ENCODE measurements at regions not wholly inside any gene's neighbourhood (a gene's known extent, or its start where the extent isn't known, plus 50 kb on each side); places are given as distances from the start of the nearest gene placed in this dataset.

DNA sequence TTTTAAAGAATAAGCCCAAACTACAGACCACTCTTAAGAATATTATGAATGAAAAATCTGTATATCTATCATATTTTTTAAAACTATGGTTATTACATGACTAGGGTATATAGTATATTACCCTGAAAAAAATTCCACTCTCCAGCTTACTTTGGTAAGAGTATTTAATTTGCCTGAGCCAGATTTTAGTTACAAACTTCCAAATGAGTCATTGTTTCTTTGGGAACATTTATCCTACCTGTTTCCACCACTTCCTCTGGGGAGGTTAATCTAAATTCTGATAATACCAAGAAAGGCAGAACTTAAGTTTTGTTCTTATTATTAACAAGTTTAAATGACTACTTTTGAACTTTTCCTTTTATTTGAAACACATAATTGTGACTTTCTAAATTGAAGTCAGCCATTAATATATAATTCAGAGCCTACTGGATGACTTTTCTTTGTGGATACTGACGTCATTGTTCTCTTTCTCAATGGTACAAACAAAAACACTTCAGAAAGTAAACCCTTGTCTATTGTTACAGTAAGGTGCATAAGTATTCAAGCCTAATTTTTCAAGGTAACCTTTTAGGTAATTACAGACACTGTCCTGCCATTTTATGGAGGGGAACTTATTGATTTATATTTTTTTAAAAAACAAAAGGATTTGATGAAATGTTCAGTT is 135.6 kb upstream of the TLL1 start:
- Histone ChIP-seq H3K36me3 (ENCODE audit: control insufficient read depth, low read length) (no peaks in the 10 kb centered on the region), H3K4me2 (ENCODE audit: low read length) (no peak overlapping the region), H3K9me3 (ENCODE audit: control insufficient read depth, insufficient read depth, low read length) (no peaks in the 10 kb centered on the region), H4K20me1 (ENCODE audit: control insufficient read depth, insufficient read depth, low read depth, low read length) (no peaks in the 10 kb centered on the region), H3K79me2 (ENCODE audit: control insufficient read depth, low read length) (no peaks in the 10 kb centered on the region), H3F3A (ENCODE audit: control insufficient read depth, insufficient read depth) (no peaks in the 10 kb centered on the region), H3K4me1 (ENCODE audit: control insufficient read depth, low read length) (no peaks in the 10 kb centered on the region), H3K27me3 (ENCODE audit: control insufficient read depth, low read length) (no peaks in the 10 kb centered on the region), H3K4me3 (ENCODE audit: low read length) (no peak overlapping the region), H3K9me2 (replicated peaks; ENCODE audit: control insufficient read depth, low read length) (no peaks in the 10 kb centered on the region), H3K27ac (ENCODE audit: low read depth, low read length) (no peak overlapping the region)
- TF ChIP-seq, protein P1, sequence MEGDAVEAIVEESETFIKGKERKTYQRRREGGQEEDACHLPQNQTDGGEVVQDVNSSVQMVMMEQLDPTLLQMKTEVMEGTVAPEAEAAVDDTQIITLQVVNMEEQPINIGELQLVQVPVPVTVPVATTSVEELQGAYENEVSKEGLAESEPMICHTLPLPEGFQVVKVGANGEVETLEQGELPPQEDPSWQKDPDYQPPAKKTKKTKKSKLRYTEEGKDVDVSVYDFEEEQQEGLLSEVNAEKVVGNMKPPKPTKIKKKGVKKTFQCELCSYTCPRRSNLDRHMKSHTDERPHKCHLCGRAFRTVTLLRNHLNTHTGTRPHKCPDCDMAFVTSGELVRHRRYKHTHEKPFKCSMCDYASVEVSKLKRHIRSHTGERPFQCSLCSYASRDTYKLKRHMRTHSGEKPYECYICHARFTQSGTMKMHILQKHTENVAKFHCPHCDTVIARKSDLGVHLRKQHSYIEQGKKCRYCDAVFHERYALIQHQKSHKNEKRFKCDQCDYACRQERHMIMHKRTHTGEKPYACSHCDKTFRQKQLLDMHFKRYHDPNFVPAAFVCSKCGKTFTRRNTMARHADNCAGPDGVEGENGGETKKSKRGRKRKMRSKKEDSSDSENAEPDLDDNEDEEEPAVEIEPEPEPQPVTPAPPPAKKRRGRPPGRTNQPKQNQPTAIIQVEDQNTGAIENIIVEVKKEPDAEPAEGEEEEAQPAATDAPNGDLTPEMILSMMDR (IDR thresholded peaks at IDR 0.05; ENCODE audit: low read depth, low read length, poor library complexity, severe bottlenecking) = no peak
- no peak for TF ChIP-seq EZH2phosphoT487 (IDR thresholded peaks at IDR 0.05; ENCODE audit: borderline replicate concordance, low read length)

DNA sequence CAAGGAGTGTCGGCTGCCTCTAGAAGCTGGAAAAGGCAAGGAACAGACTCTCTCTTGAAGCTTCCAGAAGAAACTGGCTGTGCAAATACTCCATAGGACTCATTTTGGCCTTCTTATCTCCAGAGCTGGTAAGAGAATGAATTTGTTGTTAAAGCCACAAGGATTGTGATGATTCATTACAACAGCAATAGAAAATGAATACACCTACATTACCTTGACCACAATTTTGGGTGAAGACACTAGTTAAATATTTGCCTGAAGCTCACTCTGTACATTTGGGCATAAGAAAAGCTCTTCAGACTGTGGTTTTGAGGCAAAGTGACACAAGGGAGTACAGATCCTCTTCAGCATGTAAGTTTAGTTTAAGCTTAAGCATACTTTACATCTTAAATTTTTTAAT is 134.5 kb upstream of the TLL1 start:
- TF ChIP-seq, protein P1 (IDR thresholded peaks at IDR 0.05; ENCODE audit: low read depth, low read length, poor library complexity, severe bottlenecking) = no peak
- TF ChIP-seq EZH2phosphoT487 (IDR thresholded peaks at IDR 0.05; ENCODE audit: borderline replicate concordance, low read length) = no peak
- Histone ChIP-seq H3K9me3 (ENCODE audit: control insufficient read depth, insufficient read depth, low read length) (no peaks in the 10 kb centered on the region), H3K36me3 (ENCODE audit: control insufficient read depth, low read length) (no peaks in the 10 kb centered on the region), H3K4me3 (ENCODE audit: low read length) (no peak overlapping the region), H3K4me2 (ENCODE audit: low read length) (no peak overlapping the region), H4K20me1 (ENCODE audit: control insufficient read depth, insufficient read depth, low read depth, low read length) (no peaks in the 10 kb centered on the region), H3K9me2 (replicated peaks; ENCODE audit: control insufficient read depth, low read length) (no peaks in the 10 kb centered on the region), H3K27ac (ENCODE audit: low read depth, low read length) (no peak overlapping the region), H3K4me1 (ENCODE audit: control insufficient read depth, low read length) (no peaks in the 10 kb centered on the region), H3F3A (ENCODE audit: control insufficient read depth, insufficient read depth) (no peaks in the 10 kb centered on the region), H3K27me3 (ENCODE audit: control insufficient read depth, low read length) (no peaks in the 10 kb centered on the region), H3K79me2 (ENCODE audit: control insufficient read depth, low read length) (no peaks in the 10 kb centered on the region)

DNA sequence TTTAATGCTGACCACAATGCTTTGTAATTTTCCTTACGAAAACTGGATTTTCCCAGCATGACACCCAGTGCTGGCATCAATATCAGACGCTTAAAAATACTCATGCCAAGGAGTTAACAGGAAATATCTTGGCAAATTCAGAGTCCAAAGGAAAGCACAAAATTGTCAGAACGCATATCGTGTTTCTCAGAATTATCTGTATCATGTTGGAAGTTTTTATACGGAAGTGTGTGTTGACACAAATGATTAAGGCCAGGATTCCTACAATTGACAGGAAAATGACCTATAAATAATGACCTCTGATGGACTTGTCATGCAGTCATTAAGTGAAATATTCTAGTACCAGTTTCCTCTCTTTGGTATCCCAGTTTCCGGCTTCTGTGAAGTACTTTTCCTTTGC is 132.1 kb upstream of the TLL1 start:
- no peaks in the 10 kb centered on the region for H3K27me3 ChIP-seq (ENCODE audit: control insufficient read depth, low read length)
- H3F3A ChIP-seq (ENCODE audit: control insufficient read depth, insufficient read depth) = no peaks in the 10 kb centered on the region
- no peaks in the 10 kb centered on the region for H3K9me2 ChIP-seq (replicated peaks; ENCODE audit: control insufficient read depth, low read length)
- no peaks in the 10 kb centered on the region for H3K9me3 ChIP-seq (ENCODE audit: control insufficient read depth, insufficient read depth, low read length)
- H3K4me1 ChIP-seq (ENCODE audit: control insufficient read depth, low read length) = no peaks in the 10 kb centered on the region
- H3K79me2 ChIP-seq (ENCODE audit: control insufficient read depth, low read length) = no peaks in the 10 kb centered on the region
- H4K20me1 ChIP-seq (ENCODE audit: control insufficient read depth, insufficient read depth, low read depth, low read length) = no peaks in the 10 kb centered on the region
- H3K4me3 ChIP-seq (ENCODE audit: low read length) = no peak overlapping the region
- no peak overlapping the region for H3K27ac ChIP-seq (ENCODE audit: low read depth, low read length)
- H3K36me3 ChIP-seq (ENCODE audit: control insufficient read depth, low read length) = no peaks in the 10 kb centered on the region
- TF ChIP-seq EZH2phosphoT487 (IDR thresholded peaks at IDR 0.05; ENCODE audit: borderline replicate concordance, low read length) = no peak
- TF ChIP-seq, protein P1 (IDR thresholded peaks at IDR 0.05; ENCODE audit: low read depth, low read length, poor library complexity, severe bottlenecking) = no peak
- H3K4me2 ChIP-seq (ENCODE audit: low read length) = no peak overlapping the region

Data from DOHH2 (cell line).